Lower lobe of right lung (tissue), 2 donors: ENCODE measurements at regions not wholly inside any gene's neighbourhood (a gene's known extent, or its start where the extent isn't known, plus 50 kb on each side); places are given as distances from the start of the nearest gene placed in this dataset.
A peak's percentile ranks its signal among the peaks of the same experiment; 100 is the strongest.

Experiments used
- ATAC-seq, 2 donors: fragments of 200-7000 bp; cut with Tn5 transposase; one replicate each; pipeline ENCODE4 v1.9.1; 2020 to 2022; ENCODE audit warnings: mild to moderate bottlenecking in 2 of 2, moderate library complexity in 2 of 2
- DNase-seq: peaks from one replicate; pipeline ENCODE4 v3.0.0-alpha.2; 2020
- H3K27ac ChIP-seq: fragments of 200-600 bp; one replicate; pipeline ENCODE4 v1.8.0; 2022
- H3K27me3 ChIP-seq: fragments of 200-600 bp; one replicate; pipeline ENCODE4 v1.8.0; 2022; ENCODE audit warnings: low read depth
- H3K36me3 ChIP-seq: fragments of 200-600 bp; one replicate; pipeline ENCODE4 v1.8.0; 2022; ENCODE audit warnings: mild to moderate bottlenecking
- H3K4me1 ChIP-seq: fragments of 200-600 bp; one replicate; pipeline ENCODE4 v1.8.0; 2022
- H3K4me3 ChIP-seq: fragments of 200-600 bp; one replicate; pipeline ENCODE4 v1.8.0; 2022; ENCODE audit warnings: mild to moderate bottlenecking
- H3K9me3 ChIP-seq: fragments of 200-600 bp; one replicate; pipeline ENCODE4 v1.8.0; 2022
- intact Hi-C: fragments of 100-400 bp; cut with DNase I; formaldehyde crosslinking; loops from one replicate; pipeline ENCODE4 v1.11.0; 2022
- TF ChIP-seq, protein P1 (sequence below): fragments of 200-600 bp; IDR thresholded peaks from one replicate; pipeline ENCODE4 v1.8.0; 2022; ENCODE audit warnings: antibody characterized with exemption, mild to moderate bottlenecking
- donor health status: DM: no; HTN: yes; CAD: no; lungs with severe emphysema.

DNA sequence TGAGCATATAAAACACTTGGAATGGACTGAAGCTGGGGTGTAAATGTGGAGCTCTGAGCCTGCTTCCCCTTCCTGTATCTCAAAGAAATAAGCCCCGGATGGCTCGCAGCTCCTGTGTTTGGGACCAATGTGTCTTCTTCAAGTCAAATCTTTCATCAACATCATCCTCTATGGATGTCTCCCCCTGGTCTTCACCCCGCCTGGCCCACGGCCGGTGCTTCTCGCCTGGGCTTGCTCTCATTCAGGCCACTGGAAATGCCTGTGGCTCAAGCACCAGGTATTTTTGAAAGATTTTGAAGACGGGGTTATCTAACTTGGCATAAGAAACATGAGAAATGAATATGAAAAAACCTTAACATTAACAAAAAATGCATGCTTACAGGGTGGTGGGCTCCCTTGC, 769.8 kb downstream of the BRD1 start:
- no peak overlapping the region for H3K4me3 ChIP-seq
- DNase-seq (no peak), ATAC-seq (no peak)
- H3K9me3 ChIP-seq, result no peaks in the 10 kb centered on the region
- no peak overlapping the region for H3K27ac ChIP-seq
- intact Hi-C loops, result no loop called here
- H3K36me3 ChIP-seq, result no peaks in the 10 kb centered on the region
- no peaks in the 10 kb centered on the region for H3K4me1 ChIP-seq
- TF ChIP-seq, protein P1, sequence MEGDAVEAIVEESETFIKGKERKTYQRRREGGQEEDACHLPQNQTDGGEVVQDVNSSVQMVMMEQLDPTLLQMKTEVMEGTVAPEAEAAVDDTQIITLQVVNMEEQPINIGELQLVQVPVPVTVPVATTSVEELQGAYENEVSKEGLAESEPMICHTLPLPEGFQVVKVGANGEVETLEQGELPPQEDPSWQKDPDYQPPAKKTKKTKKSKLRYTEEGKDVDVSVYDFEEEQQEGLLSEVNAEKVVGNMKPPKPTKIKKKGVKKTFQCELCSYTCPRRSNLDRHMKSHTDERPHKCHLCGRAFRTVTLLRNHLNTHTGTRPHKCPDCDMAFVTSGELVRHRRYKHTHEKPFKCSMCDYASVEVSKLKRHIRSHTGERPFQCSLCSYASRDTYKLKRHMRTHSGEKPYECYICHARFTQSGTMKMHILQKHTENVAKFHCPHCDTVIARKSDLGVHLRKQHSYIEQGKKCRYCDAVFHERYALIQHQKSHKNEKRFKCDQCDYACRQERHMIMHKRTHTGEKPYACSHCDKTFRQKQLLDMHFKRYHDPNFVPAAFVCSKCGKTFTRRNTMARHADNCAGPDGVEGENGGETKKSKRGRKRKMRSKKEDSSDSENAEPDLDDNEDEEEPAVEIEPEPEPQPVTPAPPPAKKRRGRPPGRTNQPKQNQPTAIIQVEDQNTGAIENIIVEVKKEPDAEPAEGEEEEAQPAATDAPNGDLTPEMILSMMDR, result no peak
- peaks cover 36% of the 10 kb centered on the region for H3K27me3 ChIP-seq

DNA sequence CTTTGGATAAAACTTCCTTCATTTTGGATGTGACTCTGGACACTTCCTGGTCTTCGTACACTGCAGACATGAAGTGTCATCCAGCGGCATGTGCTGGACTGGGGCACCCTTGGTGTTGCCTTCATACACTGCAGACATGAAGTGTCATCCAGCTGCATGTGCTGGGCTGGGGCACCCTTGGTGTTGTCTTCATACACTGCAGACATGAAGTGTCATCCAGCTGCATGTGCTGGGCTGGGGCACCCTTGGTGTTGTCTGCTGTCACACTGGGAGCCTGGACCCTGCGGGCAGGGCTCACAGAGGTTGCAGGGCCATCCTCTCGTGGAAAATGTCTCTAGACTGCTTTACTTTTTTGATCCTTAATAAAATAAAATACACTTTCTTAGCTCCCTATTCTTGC, 771.4 kb downstream of the BRD1 start:
- Histone ChIP-seq H3K9me3 (no peaks in the 10 kb centered on the region), H3K27ac (no peak overlapping the region), H3K4me1 (no peaks in the 10 kb centered on the region), H3K27me3 (peaks cover 23% of the 10 kb centered on the region), H3K36me3 (no peaks in the 10 kb centered on the region), H3K4me3 (no peak overlapping the region)
- TF ChIP-seq, protein P1, result no peak
- ATAC-seq, result no peak
- intact Hi-C loops, result no loop called here
- no peak for DNase-seq

DNA sequence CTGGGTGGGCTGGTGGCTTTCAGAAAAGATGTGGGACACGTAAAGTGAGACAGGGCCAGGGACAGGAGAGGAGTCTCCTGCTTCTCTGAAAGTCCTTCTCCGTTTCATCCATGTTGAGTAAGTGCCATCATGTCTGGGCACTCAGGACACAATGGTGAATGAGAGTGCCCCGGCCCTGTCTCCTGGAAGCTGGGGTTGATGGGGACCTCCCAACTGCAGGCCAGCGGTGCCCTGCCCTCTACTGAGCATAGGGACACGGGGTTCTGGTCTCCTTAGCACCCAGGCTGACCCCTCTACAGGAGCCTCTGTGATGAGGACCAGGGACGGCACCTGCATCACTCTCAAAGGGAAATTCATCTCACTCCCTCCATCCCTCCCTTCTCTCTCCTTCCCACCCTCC, 772.3 kb downstream of the BRD1 start:
- Histone ChIP-seq H3K4me3 (no peak overlapping the region), H3K27me3 (peaks cover 15% of the 10 kb centered on the region), H3K4me1 (no peaks in the 10 kb centered on the region), H3K9me3 (no peaks in the 10 kb centered on the region), H3K27ac (no peak overlapping the region), H3K36me3 (no peaks in the 10 kb centered on the region)
- TF ChIP-seq, protein P1, result no peak
- DNase-seq (no peak), ATAC-seq (no peak)
- intact Hi-C loops, result no loop called here

DNA sequence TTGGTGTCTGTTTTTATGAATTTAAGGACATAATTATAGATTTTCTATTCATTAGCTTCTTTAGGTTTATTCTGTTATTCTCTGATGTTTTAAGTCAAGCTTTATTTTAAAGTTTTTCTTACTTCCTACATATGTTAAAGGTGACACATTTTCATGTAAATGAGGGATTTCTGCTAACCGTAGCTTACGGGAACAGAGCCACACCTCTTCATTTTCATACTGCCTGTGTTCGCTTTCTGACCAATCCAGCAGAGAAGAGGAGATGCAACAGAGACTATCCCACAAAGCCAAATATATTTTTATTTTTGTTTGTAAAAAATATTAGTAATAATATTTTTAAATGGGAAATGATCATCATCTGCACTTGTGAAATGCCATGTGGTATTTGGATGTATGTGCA, 774.1 kb downstream of the BRD1 start:
- ATAC-seq, result no peak
- intact Hi-C loops, result no loop called here
- no peak overlapping the region for H3K4me3 ChIP-seq
- no peak for DNase-seq
- TF ChIP-seq, protein P1, result no peak
- peaks cover 11% of the 10 kb centered on the region for H3K27me3 ChIP-seq
- H3K27ac ChIP-seq, result no peak overlapping the region
- no peaks in the 10 kb centered on the region for H3K36me3 ChIP-seq
- no peaks in the 10 kb centered on the region for H3K9me3 ChIP-seq
- H3K4me1 ChIP-seq, result no peaks in the 10 kb centered on the region

DNA sequence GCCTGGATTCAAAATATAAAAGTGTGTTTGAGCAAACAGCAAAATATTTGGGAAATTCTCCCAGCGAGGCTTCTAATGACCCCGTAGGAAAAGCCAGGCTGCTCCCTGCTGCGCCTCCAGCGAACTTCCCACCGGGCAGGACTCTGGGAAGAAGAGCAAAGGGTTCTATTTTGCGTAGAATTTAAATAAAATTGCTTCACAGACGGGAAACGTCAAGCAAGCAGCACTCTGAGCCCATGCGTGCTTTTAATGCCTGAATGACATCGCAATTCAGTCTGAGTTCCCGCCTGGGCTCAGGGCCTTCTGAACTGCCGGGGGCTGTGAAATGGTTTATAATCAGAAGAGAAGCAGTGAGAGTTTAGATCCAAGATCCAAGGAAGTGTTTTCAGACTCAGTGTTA, 775.1 kb downstream of the BRD1 start:
- H3K4me3 ChIP-seq, result peak overlapping the region; percentile 36
- intact Hi-C loops, result no loop called here
- no peak for DNase-seq
- H3K36me3 ChIP-seq, result no peaks in the 10 kb centered on the region
- H3K4me1 ChIP-seq, result no peaks in the 10 kb centered on the region
- TF ChIP-seq, protein P1, result no peak
- peaks cover 8% of the 10 kb centered on the region for H3K27me3 ChIP-seq
- H3K9me3 ChIP-seq, result no peaks in the 10 kb centered on the region
- ATAC-seq, result no peak
- H3K27ac ChIP-seq, result no peak overlapping the region

DNA sequence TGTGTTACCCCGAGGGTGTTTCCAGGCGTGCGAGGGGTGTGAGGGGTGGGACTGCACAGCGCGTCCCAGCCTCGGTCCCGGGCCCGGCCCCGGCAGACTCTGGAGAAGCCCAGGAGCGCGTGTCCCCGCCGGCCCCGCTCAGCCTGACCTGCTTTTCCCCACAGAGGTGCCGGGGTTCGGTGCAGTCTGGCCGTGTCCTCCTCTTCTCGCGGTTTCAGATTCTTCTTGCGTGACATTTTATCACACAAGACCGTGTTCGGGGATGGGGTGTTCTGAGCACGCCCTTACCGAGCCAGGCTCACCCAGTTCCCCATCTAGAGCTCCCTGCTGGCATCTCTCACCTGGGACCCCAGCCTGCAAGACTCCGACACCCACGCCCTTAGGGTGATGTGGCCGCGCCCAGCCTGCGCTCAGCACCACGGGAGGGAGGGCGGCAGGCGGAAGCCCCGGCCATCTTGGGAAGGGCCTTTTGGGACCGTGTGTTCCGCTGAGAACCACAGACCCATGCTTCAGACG, 775.6 kb downstream of the BRD1 start:
- Histone ChIP-seq H3K27me3 (peaks cover 5% of the 10 kb centered on the region), H3K27ac (no peak overlapping the region), H3K4me3 (peak overlapping the region; percentile 36), H3K36me3 (no peaks in the 10 kb centered on the region), H3K4me1 (no peaks in the 10 kb centered on the region), H3K9me3 (no peaks in the 10 kb centered on the region)
- intact Hi-C loops, result no loop called here
- ATAC-seq (peak; percentile 50 to 89), DNase-seq (no peak)
- TF ChIP-seq, protein P1, result no peak
